GM12892 (cell line): ENCODE measurements at regions not wholly inside any gene's neighbourhood (a gene's known extent, or its start where the extent isn't known, plus 50 kb on each side); places are given as distances from the start of the nearest gene placed in this dataset.

Experiments used
- POLR2A ChIP-seq: IDR thresholded peaks from 2 replicates; pipeline ENCODE4 v1.6.1; 2011; ENCODE audit warnings: low read depth, low read length, control low read depth
- TAF1 ChIP-seq: IDR thresholded peaks from 2 replicates; pipeline ENCODE4 v1.6.1; 2011; ENCODE audit warnings: low read depth, mild to moderate bottlenecking, control low read depth, low read length, borderline replicate concordance

DNA sequence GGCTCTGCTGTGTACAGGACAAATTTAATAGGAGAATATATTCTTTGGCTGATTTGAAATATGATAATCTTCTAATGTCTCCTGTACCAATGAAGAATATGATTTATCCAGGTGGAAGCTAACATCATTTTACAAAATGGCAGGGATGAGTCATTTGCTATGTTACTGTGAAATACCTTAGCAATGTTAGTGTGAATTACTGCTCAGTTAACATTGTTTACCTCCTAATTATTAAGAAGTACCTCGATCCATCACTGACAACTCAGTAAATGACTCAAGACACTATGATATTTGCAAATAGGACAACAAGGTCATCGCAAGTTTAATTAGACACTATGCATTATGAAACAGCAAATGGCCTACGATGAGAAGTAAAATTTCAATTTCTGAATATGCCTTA, 309.1 kb upstream of the EDNRB start:
- TF ChIP-seq TAF1: no peak
- TF ChIP-seq POLR2A: no peak
